ENCODE measurements at regions not wholly inside any gene's neighbourhood (a gene's known extent, or its start where the extent isn't known, plus 50 kb on each side); places are given as distances from the start of the nearest gene placed in this dataset.

DNA sequence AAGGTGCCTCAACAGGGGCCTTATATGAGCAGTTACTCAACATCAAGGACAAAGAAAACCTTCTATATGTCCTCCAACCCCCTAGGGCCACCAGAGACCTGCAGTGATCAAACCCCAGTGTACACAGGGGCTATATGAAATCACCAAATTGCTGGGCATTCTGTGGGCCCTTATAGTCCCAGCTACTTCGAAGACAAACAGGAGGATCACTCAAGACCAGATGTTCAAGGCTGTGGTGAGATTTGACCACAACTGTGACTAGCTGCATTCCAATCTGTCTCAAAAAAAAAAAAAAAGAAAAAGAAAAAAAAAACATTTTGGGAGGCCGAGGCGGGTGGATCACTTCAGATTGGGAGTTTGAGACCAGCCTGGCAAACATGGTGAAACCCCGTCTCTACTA, 51.0 kb upstream of the PRB2 start:
- intact Hi-C loops (cut with micrococcal nuclease; ENCODE audit: unreplicated experiment) = no loop called here
- TF ChIP-seq, protein P1, sequence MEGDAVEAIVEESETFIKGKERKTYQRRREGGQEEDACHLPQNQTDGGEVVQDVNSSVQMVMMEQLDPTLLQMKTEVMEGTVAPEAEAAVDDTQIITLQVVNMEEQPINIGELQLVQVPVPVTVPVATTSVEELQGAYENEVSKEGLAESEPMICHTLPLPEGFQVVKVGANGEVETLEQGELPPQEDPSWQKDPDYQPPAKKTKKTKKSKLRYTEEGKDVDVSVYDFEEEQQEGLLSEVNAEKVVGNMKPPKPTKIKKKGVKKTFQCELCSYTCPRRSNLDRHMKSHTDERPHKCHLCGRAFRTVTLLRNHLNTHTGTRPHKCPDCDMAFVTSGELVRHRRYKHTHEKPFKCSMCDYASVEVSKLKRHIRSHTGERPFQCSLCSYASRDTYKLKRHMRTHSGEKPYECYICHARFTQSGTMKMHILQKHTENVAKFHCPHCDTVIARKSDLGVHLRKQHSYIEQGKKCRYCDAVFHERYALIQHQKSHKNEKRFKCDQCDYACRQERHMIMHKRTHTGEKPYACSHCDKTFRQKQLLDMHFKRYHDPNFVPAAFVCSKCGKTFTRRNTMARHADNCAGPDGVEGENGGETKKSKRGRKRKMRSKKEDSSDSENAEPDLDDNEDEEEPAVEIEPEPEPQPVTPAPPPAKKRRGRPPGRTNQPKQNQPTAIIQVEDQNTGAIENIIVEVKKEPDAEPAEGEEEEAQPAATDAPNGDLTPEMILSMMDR (IDR thresholded peaks at IDR 0.05; ENCODE audit: unreplicated experiment) = no peak
- H3K4me3 Mint-ChIP-seq (ENCODE audit: low read depth, unreplicated experiment) = no peak overlapping the region
- no TSS peak for BruUV-seq (replicated peaks)
- H3K27me3 Mint-ChIP-seq (ENCODE audit: unreplicated experiment) = peaks cover 85% of the 10 kb centered on the region
- H3K4me1 Mint-ChIP-seq (ENCODE audit: low read depth, unreplicated experiment) = no peaks in the 10 kb centered on the region
- H3K9me3 Mint-ChIP-seq (ENCODE audit: low read depth, unreplicated experiment) = no peaks in the 10 kb centered on the region
- H3K36me3 Mint-ChIP-seq (ENCODE audit: insufficient read depth, unreplicated experiment) = no peaks in the 10 kb centered on the region
- H3K27ac Mint-ChIP-seq (ENCODE audit: unreplicated experiment) = no peak overlapping the region
- CTCF ChIA-PET = no interaction called here
- DNase-seq = no peak

DNA sequence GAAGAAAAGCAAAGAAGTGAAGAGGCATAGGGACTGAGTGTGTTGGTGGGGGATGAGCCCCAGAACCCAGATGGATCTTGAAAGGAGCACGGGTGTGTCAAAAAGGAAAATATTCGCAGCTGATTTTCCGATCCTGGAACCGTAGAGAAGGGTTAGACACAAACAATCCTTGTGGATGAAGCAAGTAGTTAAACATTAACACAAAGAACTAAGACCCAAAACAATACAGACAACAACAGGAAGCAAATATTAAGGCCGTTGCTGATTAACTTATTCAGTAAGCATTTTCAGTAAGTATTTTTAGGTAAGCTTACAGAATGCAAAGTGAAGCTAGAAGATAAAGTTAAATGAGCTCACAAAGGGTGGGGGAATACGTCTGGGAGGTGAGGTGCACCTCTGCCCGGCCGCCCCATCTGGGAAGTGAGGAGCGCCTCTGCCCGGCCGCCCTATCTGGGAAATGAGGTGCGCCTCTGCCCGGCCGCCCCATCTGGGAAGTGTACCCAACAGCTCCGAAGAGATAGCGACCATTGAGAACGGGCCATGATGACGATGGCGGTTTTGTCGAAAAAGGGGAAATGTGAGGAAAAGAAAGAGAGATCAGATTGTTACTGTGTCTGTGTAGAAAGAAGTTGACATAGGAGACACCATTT, 62.8 kb upstream of the PRB2 start:
- Mint-ChIP-seq H3K4me3 (ENCODE audit: low read depth, unreplicated experiment) (no peak overlapping the region), H3K27ac (ENCODE audit: unreplicated experiment) (no peak overlapping the region)
- TF ChIP-seq, protein P1 (IDR thresholded peaks at IDR 0.05; ENCODE audit: unreplicated experiment) = no peak

DNA sequence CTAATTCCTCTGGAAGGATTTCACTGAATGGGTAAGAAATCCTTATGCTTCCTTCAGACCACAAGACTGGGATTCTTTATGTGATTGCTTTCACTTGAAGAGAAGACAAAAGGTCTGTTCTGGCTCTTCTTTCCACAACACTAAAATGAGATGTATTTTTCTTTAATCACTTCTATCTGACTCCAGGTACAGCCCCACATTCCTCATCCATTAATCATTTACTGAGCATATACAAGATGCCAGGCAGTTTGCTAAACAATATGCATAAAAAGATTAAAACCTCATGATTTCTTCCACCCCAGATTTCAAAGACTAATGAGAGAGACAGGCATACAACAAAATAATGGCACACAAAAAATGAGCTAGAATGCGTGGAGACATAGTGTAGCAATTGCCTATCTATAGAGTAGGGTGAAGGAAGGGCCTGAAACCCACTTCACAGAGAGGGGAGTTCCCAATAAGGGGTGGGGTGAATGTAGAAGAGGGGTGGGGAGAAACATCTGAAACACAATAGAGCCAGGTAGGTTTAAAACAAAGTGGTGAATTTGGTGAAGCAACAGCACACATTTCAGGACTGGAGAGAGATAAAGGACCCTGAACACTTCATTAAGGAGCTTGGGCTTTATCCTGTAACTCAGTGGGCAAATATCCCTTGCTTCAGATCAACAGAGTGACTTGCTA, 65.1 kb upstream of the PRB2 start:
- no peak for DNase-seq
- no TSS peak for BruUV-seq (replicated peaks)

More for the DNA sequence above, 62.8 kb upstream of the PRB2 start:
- H3K27me3 Mint-ChIP-seq (ENCODE audit: unreplicated experiment) = peaks cover 32% of the 10 kb centered on the region
- BruUV-seq (replicated peaks) = no TSS peak
- H3K9me3 Mint-ChIP-seq (ENCODE audit: low read depth, unreplicated experiment) = no peaks in the 10 kb centered on the region
- intact Hi-C loops (cut with micrococcal nuclease; ENCODE audit: unreplicated experiment) = no loop called here
- DNase-seq = no peak
- H3K4me1 Mint-ChIP-seq (ENCODE audit: low read depth, unreplicated experiment) = peaks cover 21% of the 10 kb centered on the region
- H3K36me3 Mint-ChIP-seq (ENCODE audit: insufficient read depth, unreplicated experiment) = no peaks in the 10 kb centered on the region
- CTCF ChIA-PET = no interaction called here

DNA sequence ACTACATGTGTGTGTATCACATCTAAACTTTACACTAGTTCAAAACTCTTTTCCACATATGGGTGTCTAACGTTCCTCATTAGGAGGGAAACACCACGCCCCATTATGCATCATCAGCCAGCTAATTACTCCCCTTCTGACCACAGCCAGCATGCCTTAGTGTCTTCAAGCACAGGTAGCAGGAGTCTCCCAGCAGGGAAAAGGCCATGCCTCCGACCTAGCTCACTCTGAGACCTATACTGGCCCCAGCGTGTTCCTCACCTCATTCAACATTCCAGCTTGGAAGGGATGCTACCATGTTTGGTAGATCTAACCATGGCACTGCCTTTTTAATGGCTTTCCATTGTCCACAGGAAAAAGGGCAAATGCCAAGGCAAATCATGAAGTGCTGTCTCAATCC, 66.1 kb upstream of the PRB2 start:
- H3K27me3 Mint-ChIP-seq (ENCODE audit: unreplicated experiment) = peaks cover 25% of the 10 kb centered on the region
- no peak overlapping the region for H3K27ac Mint-ChIP-seq (ENCODE audit: unreplicated experiment)
- DNase-seq = no peak
- no peaks in the 10 kb centered on the region for H3K9me3 Mint-ChIP-seq (ENCODE audit: low read depth, unreplicated experiment)
- peaks cover 21% of the 10 kb centered on the region for H3K4me1 Mint-ChIP-seq (ENCODE audit: low read depth, unreplicated experiment)
- no TSS peak for BruUV-seq (replicated peaks)
- CTCF ChIA-PET = no interaction called here
- intact Hi-C loops (cut with micrococcal nuclease; ENCODE audit: unreplicated experiment) = no loop called here
- no peaks in the 10 kb centered on the region for H3K36me3 Mint-ChIP-seq (ENCODE audit: insufficient read depth, unreplicated experiment)
- no peak overlapping the region for H3K4me3 Mint-ChIP-seq (ENCODE audit: low read depth, unreplicated experiment)
- TF ChIP-seq, protein P1 (IDR thresholded peaks at IDR 0.05; ENCODE audit: unreplicated experiment) = no peak

More for the DNA sequence above, 65.1 kb upstream of the PRB2 start:
- TF ChIP-seq, protein P1 (IDR thresholded peaks at IDR 0.05; ENCODE audit: unreplicated experiment) = no peak
- CTCF ChIA-PET = no interaction called here
- no peaks in the 10 kb centered on the region for H3K9me3 Mint-ChIP-seq (ENCODE audit: low read depth, unreplicated experiment)
- no peaks in the 10 kb centered on the region for H3K36me3 Mint-ChIP-seq (ENCODE audit: insufficient read depth, unreplicated experiment)
- peaks cover 24% of the 10 kb centered on the region for H3K27me3 Mint-ChIP-seq (ENCODE audit: unreplicated experiment)
- H3K27ac Mint-ChIP-seq (ENCODE audit: unreplicated experiment) = no peak overlapping the region
- no peak overlapping the region for H3K4me3 Mint-ChIP-seq (ENCODE audit: low read depth, unreplicated experiment)
- intact Hi-C loops (cut with micrococcal nuclease; ENCODE audit: unreplicated experiment) = no loop called here
- H3K4me1 Mint-ChIP-seq (ENCODE audit: low read depth, unreplicated experiment) = peaks cover 21% of the 10 kb centered on the region
